ENCODE measurements at regions not wholly inside any gene's neighbourhood (a gene's known extent, or its start where the extent isn't known, plus 50 kb on each side); places are given as distances from the start of the nearest gene placed in this dataset.

DNA sequence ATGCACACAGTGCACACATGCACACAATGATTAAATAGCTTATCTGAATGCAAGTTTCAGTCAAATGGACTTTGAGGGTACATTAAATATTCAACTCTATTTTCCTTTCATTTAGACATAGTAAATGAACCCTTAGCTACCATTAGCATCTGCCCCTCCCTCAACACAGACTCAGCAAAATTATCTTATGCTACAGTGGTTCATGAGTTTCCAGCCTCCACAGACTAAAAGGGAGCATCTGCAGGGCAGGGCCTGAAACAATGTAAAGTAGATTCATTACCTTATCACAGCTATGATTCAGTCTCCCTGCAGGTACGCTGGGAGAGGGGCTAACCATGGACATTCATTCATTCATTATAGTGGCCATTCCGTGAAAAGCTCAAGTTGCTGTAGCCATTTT lies 329.1 kb downstream of the VGLL3 start:
- no peak overlapping the region for H3K4me3 ChIP-seq (ENCODE audit: low read depth, low read length)
- no peak for DNase-seq (ENCODE audit: low read depth, low spot score)
- ChIA-PET POLR2A (no interaction called here), CTCF (no interaction called here)
- TF ChIP-seq, protein P1, sequence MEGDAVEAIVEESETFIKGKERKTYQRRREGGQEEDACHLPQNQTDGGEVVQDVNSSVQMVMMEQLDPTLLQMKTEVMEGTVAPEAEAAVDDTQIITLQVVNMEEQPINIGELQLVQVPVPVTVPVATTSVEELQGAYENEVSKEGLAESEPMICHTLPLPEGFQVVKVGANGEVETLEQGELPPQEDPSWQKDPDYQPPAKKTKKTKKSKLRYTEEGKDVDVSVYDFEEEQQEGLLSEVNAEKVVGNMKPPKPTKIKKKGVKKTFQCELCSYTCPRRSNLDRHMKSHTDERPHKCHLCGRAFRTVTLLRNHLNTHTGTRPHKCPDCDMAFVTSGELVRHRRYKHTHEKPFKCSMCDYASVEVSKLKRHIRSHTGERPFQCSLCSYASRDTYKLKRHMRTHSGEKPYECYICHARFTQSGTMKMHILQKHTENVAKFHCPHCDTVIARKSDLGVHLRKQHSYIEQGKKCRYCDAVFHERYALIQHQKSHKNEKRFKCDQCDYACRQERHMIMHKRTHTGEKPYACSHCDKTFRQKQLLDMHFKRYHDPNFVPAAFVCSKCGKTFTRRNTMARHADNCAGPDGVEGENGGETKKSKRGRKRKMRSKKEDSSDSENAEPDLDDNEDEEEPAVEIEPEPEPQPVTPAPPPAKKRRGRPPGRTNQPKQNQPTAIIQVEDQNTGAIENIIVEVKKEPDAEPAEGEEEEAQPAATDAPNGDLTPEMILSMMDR (IDR thresholded peaks at IDR 0.05; ENCODE audit: low read depth, low read length) = no peak
- no peaks in the 10 kb centered on the region for H3K9me3 ChIP-seq (ENCODE audit: control insufficient read depth, insufficient read depth, low read length)
- no peaks in the 10 kb centered on the region for H3K27me3 ChIP-seq (ENCODE audit: control insufficient read depth, insufficient read depth, low read length)
- no peak overlapping the region for H3K27ac ChIP-seq (ENCODE audit: low read depth, low read length)

GRCh38 chr3:86658876-86659275 lies 332.1 kb downstream of the VGLL3 start:
- DNase-seq (ENCODE audit: low read depth, low spot score) = no peak
- TF ChIP-seq, protein P1 (IDR thresholded peaks at IDR 0.05; ENCODE audit: low read depth, low read length) = no peak
- Histone ChIP-seq H3K27me3 (ENCODE audit: control insufficient read depth, insufficient read depth, low read length) (no peaks in the 10 kb centered on the region), H3K27ac (ENCODE audit: low read depth, low read length) (no peak overlapping the region), H3K4me3 (ENCODE audit: low read depth, low read length) (no peak overlapping the region), H3K9me3 (ENCODE audit: control insufficient read depth, insufficient read depth, low read length) (no peaks in the 10 kb centered on the region)
- CTCF ChIA-PET = interaction anchor here (0.6 kb wide), 1 partner anchor 509 kb away, joined by 3 read pairs; no protein-coding TSS in a partner anchor
- POLR2A ChIA-PET = no interaction called here

- ChIA-PET POLR2A (no interaction called here), CTCF (no interaction called here)
- Histone ChIP-seq H3K27me3 (ENCODE audit: control insufficient read depth, insufficient read depth, low read length) (no peaks in the 10 kb centered on the region), H3K27ac (ENCODE audit: low read depth, low read length) (no peak overlapping the region), H3K9me3 (ENCODE audit: control insufficient read depth, insufficient read depth, low read length) (no peaks in the 10 kb centered on the region), H3K4me3 (ENCODE audit: low read depth, low read length) (no peak overlapping the region)
- TF ChIP-seq, protein P1 (IDR thresholded peaks at IDR 0.05; ENCODE audit: low read depth, low read length) = no peak
- DNase-seq (ENCODE audit: low read depth, low spot score) = no peak
Observed at GRCh38 chr3:86654806-86655460, 336.0 kb downstream of the VGLL3 start.

DNA sequence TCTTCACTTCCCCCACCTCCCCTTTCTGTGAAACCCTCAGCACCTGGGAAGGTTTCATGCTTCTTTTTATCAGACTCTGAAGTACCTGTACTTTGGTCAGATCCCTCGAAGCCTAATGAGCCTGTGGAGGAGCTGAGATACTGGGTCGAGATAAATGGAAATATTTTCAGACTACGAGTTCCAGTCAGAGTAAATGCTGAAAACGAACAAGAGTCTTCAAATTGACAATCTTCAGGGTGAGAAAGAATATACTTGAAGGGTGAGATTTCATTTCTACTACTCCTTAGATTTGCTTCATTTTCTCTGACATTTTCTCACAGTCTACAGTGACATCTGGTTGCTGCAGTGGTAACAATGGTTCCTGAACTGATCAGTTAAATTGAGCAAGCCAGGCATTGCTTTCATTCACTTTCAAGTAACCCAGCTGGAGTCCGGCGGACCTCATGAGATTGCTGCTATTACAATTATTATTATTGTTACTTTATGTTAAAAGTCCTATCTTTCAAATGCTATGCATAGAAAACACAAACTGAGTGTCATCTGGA lies 337.2 kb downstream of the VGLL3 start:
- TF ChIP-seq, protein P1 (IDR thresholded peaks at IDR 0.05; ENCODE audit: low read depth, low read length) = no peak

DNA sequence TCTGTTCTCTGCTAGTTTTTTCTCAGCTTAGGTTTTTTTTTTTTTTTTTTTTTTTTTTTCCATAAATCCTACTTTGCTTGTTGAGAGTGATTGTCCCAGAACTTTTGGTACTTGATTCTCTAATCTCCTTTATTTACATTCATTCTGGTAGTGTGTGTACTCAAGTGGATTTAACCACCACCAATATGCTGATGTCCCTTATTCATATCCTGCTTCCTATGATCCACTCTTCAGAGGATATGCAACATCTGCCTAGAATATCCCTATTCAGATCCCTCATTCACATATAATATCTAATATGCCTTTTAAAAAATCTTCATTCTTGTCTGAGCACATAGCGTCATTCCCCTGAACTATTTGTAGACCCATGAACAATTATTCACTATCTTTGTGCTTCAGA lies 342.9 kb downstream of the VGLL3 start:
- CTCF ChIA-PET = no interaction called here

More for the DNA sequence above, 337.2 kb downstream of the VGLL3 start:
- Histone ChIP-seq H3K4me3 (ENCODE audit: low read depth, low read length) (no peak overlapping the region), H3K9me3 (ENCODE audit: control insufficient read depth, insufficient read depth, low read length) (no peaks in the 10 kb centered on the region), H3K27ac (ENCODE audit: low read depth, low read length) (no peak overlapping the region), H3K27me3 (ENCODE audit: control insufficient read depth, insufficient read depth, low read length) (no peaks in the 10 kb centered on the region)
- CTCF ChIA-PET = no interaction called here
- POLR2A ChIA-PET = no interaction called here
- DNase-seq (ENCODE audit: low read depth, low spot score) = no peak

More for the DNA sequence above, 342.9 kb downstream of the VGLL3 start:
- H3K27ac ChIP-seq (ENCODE audit: low read depth, low read length) = no peak overlapping the region
- H3K9me3 ChIP-seq (ENCODE audit: control insufficient read depth, insufficient read depth, low read length) = no peaks in the 10 kb centered on the region
- no peaks in the 10 kb centered on the region for H3K27me3 ChIP-seq (ENCODE audit: control insufficient read depth, insufficient read depth, low read length)
- no peak for DNase-seq (ENCODE audit: low read depth, low spot score)
- POLR2A ChIA-PET = no interaction called here
- H3K4me3 ChIP-seq (ENCODE audit: low read depth, low read length) = no peak overlapping the region
- TF ChIP-seq, protein P1 (IDR thresholded peaks at IDR 0.05; ENCODE audit: low read depth, low read length) = no peak

All from AG04450 (cell line).